Astrocyte (in vitro differentiated cells and primary cell): ENCODE measurements at regions not wholly inside any gene's neighbourhood (a gene's known extent, or its start where the extent isn't known, plus 50 kb on each side); places are given as distances from the start of the nearest gene placed in this dataset.

Experiments
- DNase-seq: peaks from one replicate; pipeline ENCODE4 v3.0.0-alpha.2; 2010; ENCODE audit warnings: low read depth
- FAIRE-seq: peaks from 2 replicates; lab custom pipeline; 2011; peaks lifted over from hg19 to GRCh38; lab: Jason Lieb, UNC
- H2AFZ ChIP-seq: 2 replicates; pipeline ENCODE4 v1.6.0; 2012; ENCODE audit warnings: low read depth, low read length, inconsistent platforms
- H3K27ac ChIP-seq: 2 replicates; pipeline ENCODE4 v1.5.1; 2011; ENCODE audit warnings: low read depth, low read length, inconsistent platforms
- H3K27me3 ChIP-seq: 2 replicates; pipeline ENCODE4 v1.6.0; 2011; ENCODE audit warnings: low read length, inconsistent platforms; ENCODE audit not compliant: insufficient read depth
- H3K36me3 ChIP-seq: 2 replicates; pipeline ENCODE4 v1.5.1; 2011; ENCODE audit warnings: low read length, inconsistent platforms; ENCODE audit not compliant: insufficient read depth
- H3K4me1 ChIP-seq: 2 replicates; pipeline ENCODE4 v1.5.1; 2011; ENCODE audit warnings: low read length, inconsistent platforms; ENCODE audit not compliant: insufficient read depth
- H3K4me2 ChIP-seq: 2 replicates; pipeline ENCODE4 v1.6.0; 2012; ENCODE audit warnings: low read length, inconsistent platforms
- H3K4me3 ChIP-seq: 2 replicates; pipeline ENCODE4 v1.5.1; 2011; ENCODE audit warnings: low read depth, mild to moderate bottlenecking, low read length, inconsistent platforms; ENCODE audit not compliant: insufficient read depth
- H3K79me2 ChIP-seq: 2 replicates; pipeline ENCODE4 v1.6.0; 2012; ENCODE audit warnings: mild to moderate bottlenecking, low read length, inconsistent platforms; ENCODE audit not compliant: insufficient read depth
- H3K9ac ChIP-seq: 2 replicates; pipeline ENCODE4 v1.6.0; 2012; ENCODE audit warnings: mild to moderate bottlenecking, low read length, inconsistent platforms
- H3K9me3 ChIP-seq: 2 replicates; pipeline ENCODE4 v1.5.1; 2012; ENCODE audit warnings: low read depth, mild to moderate bottlenecking, low read length, inconsistent platforms; ENCODE audit not compliant: insufficient read depth
- H4K20me1 ChIP-seq: 2 replicates; pipeline ENCODE4 v1.6.0; 2012; ENCODE audit warnings: low read length, inconsistent platforms; ENCODE audit not compliant: insufficient read depth
- H3K27ac Mint-ChIP-seq: one replicate; pipeline ENCODE4 v1.8.0; 2021; ENCODE audit warnings: mild to moderate bottlenecking, mixed read lengths; ENCODE audit not compliant: unreplicated experiment
- H3K27me3 Mint-ChIP-seq: one replicate; pipeline ENCODE4 v1.8.0; 2021; ENCODE audit warnings: low read depth, mixed read lengths; ENCODE audit not compliant: unreplicated experiment
- H3K36me3 Mint-ChIP-seq: one replicate; pipeline ENCODE4 v1.8.0; 2021; ENCODE audit warnings: low read depth, mixed read lengths; ENCODE audit not compliant: unreplicated experiment
- H3K4me1 Mint-ChIP-seq: one replicate; pipeline ENCODE4 v1.8.0; 2021; ENCODE audit warnings: low read depth, mixed read lengths; ENCODE audit not compliant: unreplicated experiment
- H3K4me3 Mint-ChIP-seq: one replicate; pipeline ENCODE4 v1.8.0; 2021; ENCODE audit warnings: mild to moderate bottlenecking, moderate library complexity, mixed read lengths; ENCODE audit not compliant: unreplicated experiment
- H3K9me3 Mint-ChIP-seq: one replicate; pipeline ENCODE4 v1.8.0; 2021; ENCODE audit warnings: mild to moderate bottlenecking, mixed read lengths; ENCODE audit not compliant: unreplicated experiment
- EZH2 ChIP-seq: IDR thresholded peaks from 2 replicates; pipeline ENCODE4 v1.6.1; 2012; ENCODE audit warnings: mild to moderate bottlenecking, low read length, inconsistent platforms; ENCODE audit not compliant: insufficient read depth
- TF ChIP-seq, protein P1 (sequence below): IDR thresholded peaks from 2 replicates; pipeline ENCODE4 v1.5.1; 2011; ENCODE audit warnings: low read depth, mild to moderate bottlenecking, inconsistent platforms, low read length, moderate library complexity; ENCODE audit not compliant: insufficient read depth

DNA sequence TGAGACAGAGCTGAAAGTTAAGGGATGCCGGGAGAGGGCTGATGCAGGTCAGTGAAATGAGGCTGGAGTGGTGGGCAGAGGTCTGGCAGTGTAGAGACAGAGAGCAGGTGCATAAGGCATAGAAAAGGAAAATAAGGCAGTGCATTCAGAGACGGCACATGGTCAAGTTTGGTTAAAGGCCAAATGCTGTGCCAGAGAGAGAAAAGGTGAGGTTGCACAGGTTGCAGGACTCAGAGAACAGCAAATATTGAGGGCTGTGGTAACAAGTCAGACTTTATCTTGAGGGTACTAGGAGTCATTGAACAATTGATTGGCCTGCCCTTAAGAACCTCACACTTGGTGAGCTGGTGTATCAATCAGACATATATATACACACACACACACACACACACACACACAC, 102.9 kb upstream of the TSHZ2 start:
- no peak overlapping the region for H3K27ac ChIP-seq
- no peak overlapping the region for H2AFZ ChIP-seq
- H3K4me3 ChIP-seq, result no peak overlapping the region
- H3K9ac ChIP-seq, result no peak overlapping the region
- Mint-ChIP-seq H3K4me3 (no peak overlapping the region), H3K27me3 (peaks cover 5% of the 10 kb centered on the region), H3K36me3 (no peaks in the 10 kb centered on the region), H3K9me3 (peaks cover 2% of the 10 kb centered on the region), H3K4me1 (peaks cover 10% of the 10 kb centered on the region), H3K27ac (no peak overlapping the region)
- TF ChIP-seq, protein P1, sequence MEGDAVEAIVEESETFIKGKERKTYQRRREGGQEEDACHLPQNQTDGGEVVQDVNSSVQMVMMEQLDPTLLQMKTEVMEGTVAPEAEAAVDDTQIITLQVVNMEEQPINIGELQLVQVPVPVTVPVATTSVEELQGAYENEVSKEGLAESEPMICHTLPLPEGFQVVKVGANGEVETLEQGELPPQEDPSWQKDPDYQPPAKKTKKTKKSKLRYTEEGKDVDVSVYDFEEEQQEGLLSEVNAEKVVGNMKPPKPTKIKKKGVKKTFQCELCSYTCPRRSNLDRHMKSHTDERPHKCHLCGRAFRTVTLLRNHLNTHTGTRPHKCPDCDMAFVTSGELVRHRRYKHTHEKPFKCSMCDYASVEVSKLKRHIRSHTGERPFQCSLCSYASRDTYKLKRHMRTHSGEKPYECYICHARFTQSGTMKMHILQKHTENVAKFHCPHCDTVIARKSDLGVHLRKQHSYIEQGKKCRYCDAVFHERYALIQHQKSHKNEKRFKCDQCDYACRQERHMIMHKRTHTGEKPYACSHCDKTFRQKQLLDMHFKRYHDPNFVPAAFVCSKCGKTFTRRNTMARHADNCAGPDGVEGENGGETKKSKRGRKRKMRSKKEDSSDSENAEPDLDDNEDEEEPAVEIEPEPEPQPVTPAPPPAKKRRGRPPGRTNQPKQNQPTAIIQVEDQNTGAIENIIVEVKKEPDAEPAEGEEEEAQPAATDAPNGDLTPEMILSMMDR, result no peak
- no peak for TF ChIP-seq EZH2
- no peaks in the 10 kb centered on the region for H3K36me3 ChIP-seq
- no peak overlapping the region for H3K4me2 ChIP-seq
- no peaks in the 10 kb centered on the region for H3K79me2 ChIP-seq
- no peak for FAIRE-seq
- H3K9me3 ChIP-seq, result no peaks in the 10 kb centered on the region
- DNase-seq, result no peak
- H4K20me1 ChIP-seq, result no peaks in the 10 kb centered on the region
- H3K27me3 ChIP-seq, result no peaks in the 10 kb centered on the region
- H3K4me1 ChIP-seq, result no peaks in the 10 kb centered on the region

DNA sequence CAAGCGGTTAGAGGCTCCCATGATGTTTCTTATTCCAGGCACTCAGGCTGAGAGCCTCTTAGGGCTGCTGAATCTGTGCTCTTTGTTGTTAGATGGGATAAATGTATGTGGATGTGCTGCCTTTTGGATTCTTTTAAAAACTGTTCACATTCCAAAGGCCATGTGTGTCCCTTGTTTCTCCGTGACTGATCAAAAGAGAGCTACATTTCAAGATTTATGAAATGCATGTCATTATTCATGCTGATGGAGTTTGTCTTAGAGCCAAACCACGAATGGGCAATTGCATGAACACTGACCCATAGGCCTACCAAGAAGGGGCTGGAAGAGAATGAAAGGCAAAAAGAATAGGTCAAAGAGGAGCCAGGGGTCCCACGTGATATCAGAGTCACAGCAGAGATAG, 104.9 kb upstream of the TSHZ2 start:
- Histone ChIP-seq H3K4me3 (no peak overlapping the region), H3K4me2 (no peak overlapping the region), H3K27me3 (no peaks in the 10 kb centered on the region), H3K36me3 (no peaks in the 10 kb centered on the region), H3K9me3 (no peaks in the 10 kb centered on the region), H3K79me2 (no peaks in the 10 kb centered on the region), H2AFZ (no peak overlapping the region), H3K9ac (no peak overlapping the region), H3K4me1 (no peaks in the 10 kb centered on the region), H4K20me1 (no peaks in the 10 kb centered on the region), H3K27ac (no peak overlapping the region)
- FAIRE-seq (no peak), DNase-seq (peak; percentile 18)
- Mint-ChIP-seq H3K4me1 (peaks cover 10% of the 10 kb centered on the region), H3K27me3 (peaks cover 2% of the 10 kb centered on the region), H3K4me3 (no peak overlapping the region), H3K27ac (no peak overlapping the region), H3K9me3 (peaks cover 2% of the 10 kb centered on the region), H3K36me3 (no peaks in the 10 kb centered on the region)
- TF ChIP-seq EZH2, result no peak
- TF ChIP-seq, protein P1, result no peak

DNA sequence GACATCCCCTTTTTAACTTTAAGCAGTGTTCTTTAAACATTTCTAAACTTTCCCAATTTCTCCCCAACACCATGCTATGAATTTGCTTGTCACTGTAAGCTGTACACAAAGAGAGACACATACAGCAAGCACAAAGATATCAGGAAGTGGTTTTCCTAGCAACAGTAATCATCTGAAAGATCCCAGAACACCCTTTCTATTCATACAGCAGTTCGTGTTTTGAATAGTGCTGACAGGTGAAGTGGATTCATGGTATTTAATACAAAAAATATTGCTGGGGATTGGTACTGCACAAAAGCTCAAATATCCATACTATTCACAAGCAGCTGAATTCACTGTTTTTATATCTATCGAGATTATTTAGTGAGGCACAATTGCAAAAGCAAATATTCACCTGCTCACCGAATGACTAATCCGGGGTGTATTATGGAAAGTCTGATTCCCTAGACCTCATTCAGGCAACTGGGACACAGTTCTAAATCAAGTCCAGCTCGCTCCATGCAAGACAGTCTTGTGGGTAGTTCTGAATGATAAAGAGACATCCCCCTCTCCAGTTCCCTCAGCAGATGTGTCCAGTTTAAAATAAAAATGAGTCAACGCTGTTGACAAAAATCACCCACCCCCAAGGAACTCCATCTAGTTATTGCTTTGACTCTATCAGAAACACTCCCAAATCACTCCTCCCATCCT, 107.1 kb upstream of the TSHZ2 start:
- no peaks in the 10 kb centered on the region for H3K9me3 ChIP-seq
- H3K36me3 ChIP-seq, result no peaks in the 10 kb centered on the region
- H3K27ac Mint-ChIP-seq, result no peak overlapping the region

More for the DNA sequence above, 107.1 kb upstream of the TSHZ2 start:
- Histone ChIP-seq H4K20me1 (no peaks in the 10 kb centered on the region), H3K27me3 (no peaks in the 10 kb centered on the region), H3K27ac (no peak overlapping the region), H3K79me2 (no peaks in the 10 kb centered on the region), H3K4me1 (no peaks in the 10 kb centered on the region), H3K4me3 (no peak overlapping the region), H2AFZ (no peak overlapping the region), H3K9ac (no peak overlapping the region), H3K4me2 (no peak overlapping the region)
- no peak for TF ChIP-seq EZH2
- TF ChIP-seq, protein P1, result no peak
- Mint-ChIP-seq H3K4me1 (peaks cover 10% of the 10 kb centered on the region), H3K36me3 (no peaks in the 10 kb centered on the region), H3K27me3 (no peaks in the 10 kb centered on the region), H3K9me3 (peaks cover 2% of the 10 kb centered on the region), H3K4me3 (no peak overlapping the region)
- FAIRE-seq (no peak), DNase-seq (peak; percentile 36)
